NB4 (cell line): ENCODE measurements at regions not wholly inside any gene's neighbourhood (a gene's known extent, or its start where the extent isn't known, plus 50 kb on each side); places are given as distances from the start of the nearest gene placed in this dataset.

ENCODE experiments used
- MYC ChIP-seq: IDR thresholded peaks from 2 replicates; pipeline ENCODE4 v1.6.1; 2011; ENCODE audit warnings: low read depth, low read length
- POLR2A ChIP-seq: IDR thresholded peaks from 2 replicates; pipeline ENCODE4 v1.6.1; 2011; ENCODE audit warnings: mild to moderate bottlenecking; ENCODE audit not compliant: insufficient read length; ENCODE audit errors: extremely low read depth
- TF ChIP-seq, protein P1 (sequence below): IDR thresholded peaks from one replicate; pipeline ENCODE4 v1.5.1; 2012; ENCODE audit warnings: low read depth, low read length

DNA sequence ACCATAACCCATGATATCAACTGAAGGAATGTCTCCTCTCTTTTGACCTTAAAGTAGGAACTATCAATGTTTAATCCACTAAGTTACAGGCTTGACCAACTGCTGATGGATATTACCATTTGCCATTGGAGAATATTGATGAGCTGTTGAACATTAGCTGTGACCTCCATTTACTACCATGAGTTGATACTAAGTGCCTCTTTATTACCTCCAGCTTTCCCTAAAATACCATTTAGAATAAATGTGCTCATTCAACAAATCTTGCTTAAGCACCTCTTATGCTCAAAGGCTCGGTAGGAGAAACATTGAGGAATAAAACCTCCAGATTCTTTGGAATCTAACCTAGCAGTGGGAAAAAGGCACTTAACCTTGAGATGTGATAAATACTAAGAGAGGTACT lies 81.2 kb downstream of the FAM124B start:
- TF ChIP-seq, protein P1, sequence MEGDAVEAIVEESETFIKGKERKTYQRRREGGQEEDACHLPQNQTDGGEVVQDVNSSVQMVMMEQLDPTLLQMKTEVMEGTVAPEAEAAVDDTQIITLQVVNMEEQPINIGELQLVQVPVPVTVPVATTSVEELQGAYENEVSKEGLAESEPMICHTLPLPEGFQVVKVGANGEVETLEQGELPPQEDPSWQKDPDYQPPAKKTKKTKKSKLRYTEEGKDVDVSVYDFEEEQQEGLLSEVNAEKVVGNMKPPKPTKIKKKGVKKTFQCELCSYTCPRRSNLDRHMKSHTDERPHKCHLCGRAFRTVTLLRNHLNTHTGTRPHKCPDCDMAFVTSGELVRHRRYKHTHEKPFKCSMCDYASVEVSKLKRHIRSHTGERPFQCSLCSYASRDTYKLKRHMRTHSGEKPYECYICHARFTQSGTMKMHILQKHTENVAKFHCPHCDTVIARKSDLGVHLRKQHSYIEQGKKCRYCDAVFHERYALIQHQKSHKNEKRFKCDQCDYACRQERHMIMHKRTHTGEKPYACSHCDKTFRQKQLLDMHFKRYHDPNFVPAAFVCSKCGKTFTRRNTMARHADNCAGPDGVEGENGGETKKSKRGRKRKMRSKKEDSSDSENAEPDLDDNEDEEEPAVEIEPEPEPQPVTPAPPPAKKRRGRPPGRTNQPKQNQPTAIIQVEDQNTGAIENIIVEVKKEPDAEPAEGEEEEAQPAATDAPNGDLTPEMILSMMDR: no peak
- TF ChIP-seq MYC (no peak), POLR2A (no peak)
